WTC11 (cell line): ENCODE measurements at regions not wholly inside any gene's neighbourhood (a gene's known extent, or its start where the extent isn't known, plus 50 kb on each side); places are given as distances from the start of the nearest gene placed in this dataset.

Experiments
- ATAC-seq: fragments of 200-7000 bp; cut with Tn5 transposase; 2 replicates; pipeline ENCODE4 v1.10.0; 2021; ENCODE audit warnings: mild to moderate bottlenecking, moderate library complexity
- CTCF ChIA-PET: fragments of 300-600 bp; sonication (Branson Sonifier 250); formaldehyde crosslinking; loops from one replicate; lab custom pipeline; 2021; ENCODE audit warnings: antibody characterized with exemption; lab: Charles Lee
- POLR2A ChIA-PET: fragments of 350-600 bp; sonication (Branson Sonifier 250); formaldehyde crosslinking; loops from one replicate; lab custom pipeline; 2021; ENCODE audit warnings: antibody characterized with exemption; lab: Charles Lee
- DNase-seq: peaks from one replicate; pipeline ENCODE4 v3.0.0; 2021; ENCODE audit warnings: low spot score
- H3K27ac Mint-ChIP-seq: 2 replicates; pipeline ENCODE4 v1.8.0; 2021; ENCODE audit warnings: mixed read lengths
- H3K27me3 Mint-ChIP-seq: 2 replicates; pipeline ENCODE4 v1.8.0; 2021; ENCODE audit warnings: low read depth, mild to moderate bottlenecking, moderate library complexity, mixed read lengths
- H3K36me3 Mint-ChIP-seq: 2 replicates; pipeline ENCODE4 v1.8.0; 2021; ENCODE audit warnings: mixed read lengths
- H3K4me1 Mint-ChIP-seq: 2 replicates; pipeline ENCODE4 v1.8.0; 2022; ENCODE audit warnings: mixed read lengths
- H3K4me3 Mint-ChIP-seq: 2 replicates; pipeline ENCODE4 v1.8.0; 2021; ENCODE audit warnings: mild to moderate bottlenecking, moderate library complexity, mixed read lengths
- H3K9me3 Mint-ChIP-seq: 2 replicates; pipeline ENCODE4 v1.8.0; 2021; ENCODE audit warnings: mixed read lengths
- ELF4 ChIP-seq: sonication (generic); formaldehyde crosslinking; IDR thresholded peaks from 2 replicates; pipeline ENCODE4 v1.8.1; 2022; ENCODE audit warnings: low read depth, mild to moderate bottlenecking, moderate library complexity, missing genetic modification reagents
- FOXK1 ChIP-seq: sonication (generic); formaldehyde crosslinking; IDR thresholded peaks from 2 replicates; pipeline ENCODE4 v1.8.0; 2022; ENCODE audit warnings: mild to moderate bottlenecking, moderate library complexity, missing genetic modification reagents
- GABPB1 ChIP-seq: sonication (generic); formaldehyde crosslinking; IDR thresholded peaks from 2 replicates; pipeline ENCODE4 v1.8.1; 2023; ENCODE audit warnings: mild to moderate bottlenecking, missing genetic modification reagents
- HMGA2 ChIP-seq: fragments of 250-450 bp; sonication (Bioruptor Pico); IDR thresholded peaks from 2 replicates; pipeline ENCODE4 v1.4.0; 2021; ENCODE audit warnings: mild to moderate bottlenecking, moderate library complexity
- JUN ChIP-seq: sonication (generic); formaldehyde crosslinking; IDR thresholded peaks from 2 replicates; pipeline ENCODE4 v1.8.0; 2023; ENCODE audit warnings: mild to moderate bottlenecking, missing genetic modification reagents
- KAT7 ChIP-seq: sonication (generic); formaldehyde crosslinking; IDR thresholded peaks from 2 replicates; pipeline ENCODE4 v1.8.1; 2023; ENCODE audit warnings: missing genetic modification reagents, mild to moderate bottlenecking, borderline replicate concordance
- NFE2L1 ChIP-seq: sonication (generic); formaldehyde crosslinking; IDR thresholded peaks from 2 replicates; pipeline ENCODE4 v1.8.1; 2023; ENCODE audit warnings: missing genetic modification reagents
- USF1 ChIP-seq: sonication (generic); formaldehyde crosslinking; IDR thresholded peaks from 2 replicates; pipeline ENCODE4 v1.8.0; 2022; ENCODE audit warnings: mild to moderate bottlenecking, missing genetic modification reagents
- ZBTB21 ChIP-seq: sonication (generic); formaldehyde crosslinking; IDR thresholded peaks from 2 replicates; pipeline ENCODE4 v1.8.1; 2023; ENCODE audit warnings: mild to moderate bottlenecking, missing genetic modification reagents, borderline replicate concordance
- ZNF317 ChIP-seq: sonication (generic); formaldehyde crosslinking; IDR thresholded peaks from 2 replicates; pipeline ENCODE4 v1.8.1; 2023; ENCODE audit warnings: low read depth, mild to moderate bottlenecking, moderate library complexity, missing genetic modification reagents, borderline replicate concordance
- ZNF396 ChIP-seq: fragments of 250-450 bp; sonication (Bioruptor Pico); IDR thresholded peaks from 2 replicates; pipeline ENCODE4 v1.8.0; 2021; ENCODE audit warnings: mild to moderate bottlenecking, moderate library complexity, borderline replicate concordance
- ZNF416 ChIP-seq: fragments of 250-450 bp; sonication (Bioruptor Pico); IDR thresholded peaks from 2 replicates; pipeline ENCODE4 v1.9.0; 2021; ENCODE audit warnings: mild to moderate bottlenecking, inconsistent platforms
- TF ChIP-seq, protein P1 (sequence below): fragments of 250-450 bp; sonication (Bioruptor Pico); IDR thresholded peaks from 2 replicates; pipeline ENCODE4 v2.1.2; 2022; ENCODE audit warnings: mild to moderate bottlenecking, moderate library complexity
- TF ChIP-seq, protein P2 (sequence below): fragments of 250-450 bp; sonication (Bioruptor Pico); IDR thresholded peaks from 2 replicates; pipeline ENCODE4 v1.9.0; 2021; ENCODE audit warnings: mild to moderate bottlenecking, borderline replicate concordance
- TF ChIP-seq, protein P3 (sequence below): sonication (generic); formaldehyde crosslinking; IDR thresholded peaks from 2 replicates; pipeline ENCODE4 v1.8.0; 2022; ENCODE audit warnings: missing genetic modification reagents
- TF ChIP-seq, protein P4 (sequence below): sonication (generic); formaldehyde crosslinking; IDR thresholded peaks from 2 replicates; pipeline ENCODE4 v1.8.1; 2022; ENCODE audit warnings: low read depth, missing genetic modification reagents, borderline replicate concordance

DNA sequence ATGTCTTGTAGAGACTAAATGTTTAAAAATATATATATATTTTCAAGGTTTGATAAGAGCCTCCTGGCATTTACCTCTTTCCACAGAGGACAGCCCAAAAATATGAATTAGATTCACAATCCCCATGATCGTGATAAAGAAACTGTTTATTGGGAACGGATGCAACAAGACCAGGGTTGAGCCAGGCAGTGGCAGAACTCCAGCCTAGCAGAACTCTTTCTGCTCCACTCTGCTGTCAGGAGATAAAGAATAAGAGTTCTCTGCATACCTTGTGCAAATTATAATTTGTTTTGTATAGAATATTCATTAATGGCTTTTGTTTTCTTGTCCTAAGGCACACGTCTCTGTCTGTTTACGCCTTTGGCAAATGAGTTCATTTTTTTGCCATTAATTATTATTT is 472.2 kb downstream of the TUSC1 start:
- DNase-seq (no peak), ATAC-seq (no peak)
- Mint-ChIP-seq H3K27me3 (peaks cover 30% of the 10 kb centered on the region), H3K27ac (no peak overlapping the region), H3K4me3 (no peak overlapping the region), H3K9me3 (peaks cover 24% of the 10 kb centered on the region), H3K4me1 (peaks cover 28% of the 10 kb centered on the region), H3K36me3 (peaks cover 11% of the 10 kb centered on the region)
- TF ChIP-seq FOXK1 (CRISPR knock-in tag), result no peak
- no peak for TF ChIP-seq ZNF416
- TF ChIP-seq NFE2L1, result no peak
- TF ChIP-seq, protein P1, sequence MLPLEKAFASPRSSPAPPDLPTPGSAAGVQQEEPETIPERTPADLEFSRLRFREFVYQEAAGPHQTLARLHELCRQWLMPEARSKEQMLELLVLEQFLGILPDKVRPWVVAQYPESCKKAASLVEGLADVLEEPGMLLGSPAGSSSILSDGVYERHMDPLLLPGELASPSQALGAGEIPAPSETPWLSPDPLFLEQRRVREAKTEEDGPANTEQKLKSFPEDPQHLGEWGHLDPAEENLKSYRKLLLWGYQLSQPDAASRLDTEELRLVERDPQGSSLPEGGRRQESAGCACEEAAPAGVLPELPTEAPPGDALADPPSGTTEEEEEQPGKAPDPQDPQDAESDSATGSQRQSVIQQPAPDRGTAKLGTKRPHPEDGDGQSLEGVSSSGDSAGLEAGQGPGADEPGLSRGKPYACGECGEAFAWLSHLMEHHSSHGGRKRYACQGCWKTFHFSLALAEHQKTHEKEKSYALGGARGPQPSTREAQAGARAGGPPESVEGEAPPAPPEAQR (CRISPR knock-in tag), result no peak
- no peak for TF ChIP-seq ZNF396
- TF ChIP-seq KAT7 (CRISPR knock-in tag), result no peak
- TF ChIP-seq, protein P2, sequence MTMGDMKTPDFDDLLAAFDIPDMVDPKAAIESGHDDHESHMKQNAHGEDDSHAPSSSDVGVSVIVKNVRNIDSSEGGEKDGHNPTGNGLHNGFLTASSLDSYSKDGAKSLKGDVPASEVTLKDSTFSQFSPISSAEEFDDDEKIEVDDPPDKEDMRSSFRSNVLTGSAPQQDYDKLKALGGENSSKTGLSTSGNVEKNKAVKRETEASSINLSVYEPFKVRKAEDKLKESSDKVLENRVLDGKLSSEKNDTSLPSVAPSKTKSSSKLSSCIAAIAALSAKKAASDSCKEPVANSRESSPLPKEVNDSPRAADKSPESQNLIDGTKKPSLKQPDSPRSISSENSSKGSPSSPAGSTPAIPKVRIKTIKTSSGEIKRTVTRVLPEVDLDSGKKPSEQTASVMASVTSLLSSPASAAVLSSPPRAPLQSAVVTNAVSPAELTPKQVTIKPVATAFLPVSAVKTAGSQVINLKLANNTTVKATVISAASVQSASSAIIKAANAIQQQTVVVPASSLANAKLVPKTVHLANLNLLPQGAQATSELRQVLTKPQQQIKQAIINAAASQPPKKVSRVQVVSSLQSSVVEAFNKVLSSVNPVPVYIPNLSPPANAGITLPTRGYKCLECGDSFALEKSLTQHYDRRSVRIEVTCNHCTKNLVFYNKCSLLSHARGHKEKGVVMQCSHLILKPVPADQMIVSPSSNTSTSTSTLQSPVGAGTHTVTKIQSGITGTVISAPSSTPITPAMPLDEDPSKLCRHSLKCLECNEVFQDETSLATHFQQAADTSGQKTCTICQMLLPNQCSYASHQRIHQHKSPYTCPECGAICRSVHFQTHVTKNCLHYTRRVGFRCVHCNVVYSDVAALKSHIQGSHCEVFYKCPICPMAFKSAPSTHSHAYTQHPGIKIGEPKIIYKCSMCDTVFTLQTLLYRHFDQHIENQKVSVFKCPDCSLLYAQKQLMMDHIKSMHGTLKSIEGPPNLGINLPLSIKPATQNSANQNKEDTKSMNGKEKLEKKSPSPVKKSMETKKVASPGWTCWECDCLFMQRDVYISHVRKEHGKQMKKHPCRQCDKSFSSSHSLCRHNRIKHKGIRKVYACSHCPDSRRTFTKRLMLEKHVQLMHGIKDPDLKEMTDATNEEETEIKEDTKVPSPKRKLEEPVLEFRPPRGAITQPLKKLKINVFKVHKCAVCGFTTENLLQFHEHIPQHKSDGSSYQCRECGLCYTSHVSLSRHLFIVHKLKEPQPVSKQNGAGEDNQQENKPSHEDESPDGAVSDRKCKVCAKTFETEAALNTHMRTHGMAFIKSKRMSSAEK (CRISPR knock-in tag), result no peak
- TF ChIP-seq ZNF317 (CRISPR knock-in tag), result no peak
- no peak for TF ChIP-seq USF1 (CRISPR knock-in tag)
- no peak for TF ChIP-seq HMGA2 (CRISPR knock-in tag)
- no peak for TF ChIP-seq ELF4 (CRISPR knock-in tag)
- TF ChIP-seq, protein P3, sequence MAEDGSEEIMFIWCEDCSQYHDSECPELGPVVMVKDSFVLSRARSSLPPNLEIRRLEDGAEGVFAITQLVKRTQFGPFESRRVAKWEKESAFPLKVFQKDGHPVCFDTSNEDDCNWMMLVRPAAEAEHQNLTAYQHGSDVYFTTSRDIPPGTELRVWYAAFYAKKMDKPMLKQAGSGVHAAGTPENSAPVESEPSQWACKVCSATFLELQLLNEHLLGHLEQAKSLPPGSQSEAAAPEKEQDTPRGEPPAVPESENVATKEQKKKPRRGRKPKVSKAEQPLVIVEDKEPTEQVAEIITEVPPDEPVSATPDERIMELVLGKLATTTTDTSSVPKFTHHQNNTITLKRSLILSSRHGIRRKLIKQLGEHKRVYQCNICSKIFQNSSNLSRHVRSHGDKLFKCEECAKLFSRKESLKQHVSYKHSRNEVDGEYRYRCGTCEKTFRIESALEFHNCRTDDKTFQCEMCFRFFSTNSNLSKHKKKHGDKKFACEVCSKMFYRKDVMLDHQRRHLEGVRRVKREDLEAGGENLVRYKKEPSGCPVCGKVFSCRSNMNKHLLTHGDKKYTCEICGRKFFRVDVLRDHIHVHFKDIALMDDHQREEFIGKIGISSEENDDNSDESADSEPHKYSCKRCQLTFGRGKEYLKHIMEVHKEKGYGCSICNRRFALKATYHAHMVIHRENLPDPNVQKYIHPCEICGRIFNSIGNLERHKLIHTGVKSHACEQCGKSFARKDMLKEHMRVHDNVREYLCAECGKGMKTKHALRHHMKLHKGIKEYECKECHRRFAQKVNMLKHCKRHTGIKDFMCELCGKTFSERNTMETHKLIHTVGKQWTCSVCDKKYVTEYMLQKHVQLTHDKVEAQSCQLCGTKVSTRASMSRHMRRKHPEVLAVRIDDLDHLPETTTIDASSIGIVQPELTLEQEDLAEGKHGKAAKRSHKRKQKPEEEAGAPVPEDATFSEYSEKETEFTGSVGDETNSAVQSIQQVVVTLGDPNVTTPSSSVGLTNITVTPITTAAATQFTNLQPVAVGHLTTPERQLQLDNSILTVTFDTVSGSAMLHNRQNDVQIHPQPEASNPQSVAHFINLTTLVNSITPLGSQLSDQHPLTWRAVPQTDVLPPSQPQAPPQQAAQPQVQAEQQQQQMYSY (CRISPR knock-in tag), result no peak
- TF ChIP-seq, protein P4, sequence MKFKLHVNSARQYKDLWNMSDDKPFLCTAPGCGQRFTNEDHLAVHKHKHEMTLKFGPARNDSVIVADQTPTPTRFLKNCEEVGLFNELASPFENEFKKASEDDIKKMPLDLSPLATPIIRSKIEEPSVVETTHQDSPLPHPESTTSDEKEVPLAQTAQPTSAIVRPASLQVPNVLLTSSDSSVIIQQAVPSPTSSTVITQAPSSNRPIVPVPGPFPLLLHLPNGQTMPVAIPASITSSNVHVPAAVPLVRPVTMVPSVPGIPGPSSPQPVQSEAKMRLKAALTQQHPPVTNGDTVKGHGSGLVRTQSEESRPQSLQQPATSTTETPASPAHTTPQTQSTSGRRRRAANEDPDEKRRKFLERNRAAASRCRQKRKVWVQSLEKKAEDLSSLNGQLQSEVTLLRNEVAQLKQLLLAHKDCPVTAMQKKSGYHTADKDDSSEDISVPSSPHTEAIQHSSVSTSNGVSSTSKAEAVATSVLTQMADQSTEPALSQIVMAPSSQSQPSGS (CRISPR knock-in tag), result no peak
- no peak for TF ChIP-seq GABPB1 (CRISPR knock-in tag)
- TF ChIP-seq JUN (CRISPR knock-in tag), result no peak
- TF ChIP-seq ZBTB21 (CRISPR knock-in tag), result no peak
- CTCF ChIA-PET, result no interaction called here
- POLR2A ChIA-PET, result no interaction called here
